ENCODE measurements at regions not wholly inside any gene's neighbourhood (a gene's known extent, or its start where the extent isn't known, plus 50 kb on each side); places are given as distances from the start of the nearest gene placed in this dataset.

DNA sequence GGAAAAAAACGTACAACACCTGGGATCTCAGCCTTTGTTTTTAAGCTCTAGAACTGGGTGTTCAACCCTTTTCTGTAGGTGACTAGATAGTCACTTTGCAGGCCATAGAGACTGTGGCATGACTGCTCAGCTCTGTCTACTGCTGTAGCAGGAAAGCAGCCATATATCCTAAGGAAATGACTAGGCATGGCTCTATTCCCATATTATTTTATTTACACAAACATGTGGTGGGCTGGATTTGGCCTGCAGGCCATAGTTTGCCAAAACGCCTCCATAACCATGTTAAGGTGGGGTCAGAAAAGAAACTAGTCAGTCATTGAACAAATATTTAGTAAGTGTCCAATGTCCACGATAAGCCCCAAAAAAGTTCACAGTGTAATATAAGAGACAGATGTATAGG, 452.5 kb downstream of the MCTP2 start:
- no peak for DNase-seq

DNA sequence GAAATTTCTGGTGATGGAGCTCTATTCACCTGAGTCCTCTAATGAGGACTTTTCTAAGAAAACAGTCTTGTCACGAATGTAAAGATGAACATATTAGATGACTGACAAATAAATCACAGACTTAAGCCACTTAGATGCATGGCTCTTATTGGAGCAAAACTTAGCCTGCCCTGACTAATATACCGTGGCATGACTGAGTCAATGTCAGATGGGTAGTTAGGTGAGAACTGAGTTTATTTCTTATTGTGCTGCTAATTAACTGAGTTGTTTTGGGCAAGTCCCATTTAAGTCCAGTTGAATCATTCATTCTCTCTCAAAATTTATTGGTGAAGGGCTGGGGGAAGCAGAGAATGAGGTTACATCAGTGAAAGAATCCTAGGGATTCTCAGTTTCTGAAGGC, 459.8 kb downstream of the MCTP2 start:
- no peak for DNase-seq

DNA sequence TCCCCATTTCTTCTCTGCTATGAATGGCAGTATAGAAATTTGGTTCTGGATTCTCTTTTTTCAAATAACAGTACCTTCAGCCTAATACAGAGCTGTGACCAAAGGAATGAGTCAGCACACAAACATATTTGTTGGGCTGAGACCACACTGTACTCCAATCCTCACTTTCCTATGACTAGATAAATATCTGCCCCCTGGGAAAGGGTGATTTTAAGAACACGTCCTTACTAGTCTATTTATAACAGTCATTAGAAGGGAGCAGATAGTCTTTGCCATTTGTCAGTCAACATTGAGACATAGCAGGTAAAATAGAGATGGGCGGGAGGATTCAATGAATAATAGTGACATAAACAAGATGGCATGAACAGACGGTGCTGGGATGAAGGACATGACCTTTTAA, 461.3 kb downstream of the MCTP2 start:
- DNase-seq, result no peak

DNA sequence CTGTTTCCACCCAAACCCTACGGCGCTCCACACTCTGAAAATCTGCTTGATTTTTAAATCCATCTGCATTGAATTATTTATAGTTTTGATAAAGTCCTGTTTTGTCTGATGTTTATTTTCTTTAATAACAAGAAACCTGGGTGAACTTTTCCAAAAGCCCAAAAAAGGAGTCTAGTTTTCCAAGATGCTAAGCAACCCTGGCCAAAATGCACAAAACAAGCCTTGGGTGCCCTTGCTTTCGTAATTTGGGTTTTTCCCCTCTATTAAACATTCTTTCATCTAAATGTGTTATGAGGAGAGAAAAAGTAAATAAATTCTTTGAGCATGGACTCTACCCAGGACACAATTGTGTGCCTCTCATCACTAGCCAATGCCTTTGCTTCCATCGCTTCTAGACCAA, 468.9 kb downstream of the MCTP2 start:
- DNase-seq, result no peak

DNA sequence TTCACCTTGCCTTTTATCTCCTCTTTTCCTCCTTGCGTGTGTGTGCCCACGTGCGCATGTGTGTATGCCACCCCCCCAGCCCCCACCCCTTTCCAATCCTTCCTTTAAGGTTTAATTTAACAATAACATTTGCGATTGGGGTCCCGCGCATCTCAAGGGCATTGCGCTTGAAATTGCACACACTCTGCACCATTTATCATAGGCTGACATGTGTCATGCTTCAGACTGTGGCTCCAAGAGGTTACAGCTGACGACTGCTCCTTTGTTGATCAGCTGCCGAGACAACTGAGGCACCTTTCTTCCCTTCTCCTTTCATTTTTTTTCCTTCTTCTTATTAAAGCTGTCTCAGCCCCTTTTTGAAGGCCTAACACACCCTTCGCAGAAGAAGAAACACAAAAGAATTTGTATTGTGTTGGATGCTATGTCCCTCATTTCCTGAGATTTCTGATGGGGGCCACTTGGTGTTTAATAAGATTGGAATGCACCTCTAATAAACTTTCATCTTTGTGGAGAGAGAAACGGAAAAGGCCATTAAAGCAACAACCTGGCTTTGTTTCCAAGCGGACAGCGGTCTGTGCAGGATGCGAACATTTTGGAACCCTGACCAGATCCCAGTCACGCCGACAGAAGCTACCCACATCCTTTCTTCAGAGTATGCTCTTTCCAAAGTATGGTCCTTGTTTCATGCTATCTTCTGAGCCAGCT, 470.1 kb downstream of the MCTP2 start:
- DNase-seq, result no peak

DNA sequence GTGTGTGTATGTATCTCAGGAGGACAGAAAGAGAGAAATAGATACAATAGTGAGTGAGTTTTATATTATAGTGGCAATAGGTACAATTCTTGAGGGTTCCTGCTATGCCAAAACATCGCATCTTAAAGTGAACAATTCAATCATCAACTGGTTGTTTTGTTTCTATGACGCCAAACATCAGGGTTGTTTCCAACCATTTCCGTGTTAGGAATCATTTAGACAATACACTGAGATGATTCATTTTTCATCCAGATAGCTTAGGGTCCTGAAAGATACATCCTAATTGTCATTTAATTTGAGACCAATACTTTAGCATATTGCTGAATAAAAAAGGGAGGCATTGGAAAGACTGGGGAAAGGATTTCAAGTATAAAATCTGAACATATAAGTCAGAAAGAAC, 472.2 kb downstream of the MCTP2 start:
- no peak for DNase-seq

DNA sequence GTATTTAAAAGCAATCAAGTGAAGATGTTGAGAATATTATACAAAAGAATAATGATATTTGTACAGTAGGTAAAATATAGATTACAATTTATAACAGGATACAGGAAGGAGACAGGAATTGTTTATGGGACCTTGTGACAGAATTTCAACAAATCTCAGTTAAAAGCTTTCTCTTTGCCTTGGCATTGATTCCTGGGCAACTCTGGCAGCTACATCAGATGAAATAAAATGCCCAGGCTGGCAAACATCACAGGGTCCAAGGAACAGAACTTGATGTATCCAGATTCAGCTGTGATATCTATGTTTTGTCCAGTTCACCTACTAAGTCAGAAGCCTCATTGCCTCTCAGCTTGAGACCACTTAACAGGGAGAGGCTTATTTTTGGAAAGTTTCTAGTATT, 473.1 kb downstream of the MCTP2 start:
- no peak for DNase-seq

DNA sequence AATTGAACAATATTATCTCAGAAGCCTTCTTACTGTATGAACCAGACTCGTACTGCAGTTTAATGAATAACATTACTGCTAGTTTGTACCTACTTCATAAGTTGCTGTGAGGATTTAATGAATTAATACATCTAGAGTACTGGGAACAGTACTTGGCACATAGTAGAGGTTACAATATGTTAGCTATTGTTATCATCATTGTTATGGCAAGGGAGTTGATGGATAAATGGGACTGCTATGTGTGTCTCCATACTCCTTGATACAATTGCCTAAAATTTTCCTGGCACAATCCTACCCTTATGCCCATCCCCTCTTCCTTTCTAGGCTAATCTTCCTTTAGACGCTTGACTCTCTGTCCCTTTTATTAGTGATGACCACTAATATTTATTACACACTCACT, 473.6 kb downstream of the MCTP2 start:
- DNase-seq, result no peak

DNA sequence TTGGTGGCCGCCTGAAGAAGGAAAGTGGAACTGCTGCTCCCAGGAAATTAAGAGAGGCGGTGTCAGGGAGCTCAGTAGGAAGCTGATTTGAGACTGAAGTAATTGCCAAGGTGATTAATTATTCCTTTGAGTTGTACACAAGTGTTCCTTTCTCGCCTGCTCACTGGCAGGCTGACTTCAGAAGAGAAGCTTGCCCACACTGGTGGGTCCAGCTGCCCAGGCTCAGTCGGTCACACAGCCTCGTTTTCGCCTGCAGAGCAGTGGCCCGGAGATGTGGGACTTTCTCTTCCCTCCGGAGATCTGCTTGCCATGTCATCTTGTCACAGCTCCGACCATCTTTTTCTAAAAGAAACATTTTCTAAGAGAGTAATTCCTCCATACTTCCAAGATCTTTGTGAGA, 478.0 kb downstream of the MCTP2 start:
- no peak for DNase-seq

DNA sequence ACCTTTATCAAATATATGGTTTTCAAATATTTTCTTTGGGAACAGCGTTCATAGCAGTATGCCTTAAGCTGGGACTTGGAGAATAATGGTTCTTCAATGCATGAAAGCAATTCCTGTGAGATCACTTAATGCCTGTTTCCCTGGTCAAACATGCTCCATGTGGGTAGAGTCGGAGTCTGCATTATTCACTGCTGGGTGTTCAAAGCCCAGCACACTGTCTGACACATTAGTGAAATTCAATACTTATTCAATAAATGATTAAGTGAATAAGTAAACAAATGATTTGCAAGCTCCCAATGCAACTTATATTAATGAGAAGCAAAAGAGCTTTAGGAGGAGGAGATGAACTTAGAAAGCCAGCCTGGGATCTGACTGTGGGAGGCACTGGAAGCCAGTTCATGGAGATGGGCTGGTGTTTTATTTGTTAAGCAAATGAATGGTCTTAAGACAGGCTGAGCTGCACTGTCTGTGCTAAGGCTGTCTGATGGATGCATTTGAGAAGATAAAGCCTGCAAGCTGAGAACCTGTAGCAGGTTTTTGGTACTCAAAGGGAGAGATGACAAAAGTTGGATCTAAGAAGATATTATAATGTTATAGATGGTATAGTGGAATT, 490.8 kb downstream of the MCTP2 start:
- no peak for DNase-seq

DNA sequence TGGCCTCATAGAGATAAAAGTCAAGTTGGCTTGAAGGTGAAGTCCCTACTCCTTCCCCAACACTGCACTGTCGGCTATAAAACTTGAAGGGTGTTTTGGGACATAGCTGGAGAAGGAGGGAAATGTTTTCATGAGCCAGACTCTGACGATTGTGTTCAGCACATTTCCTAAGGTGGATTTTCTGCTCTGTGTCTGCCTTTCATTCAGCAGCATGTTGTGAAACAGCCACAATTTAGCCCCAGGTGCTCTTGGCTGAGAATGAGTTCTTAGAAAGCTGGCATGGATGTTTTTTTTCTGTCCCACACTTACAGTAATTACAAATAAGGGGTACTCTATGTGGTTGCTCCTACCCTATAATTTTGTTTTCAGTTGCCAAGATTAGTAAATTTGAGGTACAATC, 492.4 kb downstream of the MCTP2 start:
- no peak for DNase-seq

DNA sequence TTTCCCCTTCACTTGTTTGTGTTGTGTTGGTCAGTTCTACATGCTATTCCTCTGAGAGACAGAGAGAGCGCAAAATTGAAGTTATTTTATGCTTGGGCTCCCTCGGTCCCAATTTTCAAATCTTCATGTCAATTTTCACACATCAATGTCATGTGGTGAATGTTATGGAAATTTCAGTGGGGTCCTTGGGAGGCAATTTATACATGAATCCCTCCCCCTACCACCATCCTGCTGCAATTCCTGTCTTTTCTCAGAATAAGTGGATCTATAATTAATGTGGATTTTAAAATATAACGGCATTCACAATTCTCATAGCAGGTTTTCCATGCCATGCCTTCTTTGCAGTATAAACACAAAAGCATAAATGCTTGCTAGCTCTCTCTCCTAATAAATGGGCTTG, 499.9 kb downstream of the MCTP2 start:
- DNase-seq, result no peak

DNA sequence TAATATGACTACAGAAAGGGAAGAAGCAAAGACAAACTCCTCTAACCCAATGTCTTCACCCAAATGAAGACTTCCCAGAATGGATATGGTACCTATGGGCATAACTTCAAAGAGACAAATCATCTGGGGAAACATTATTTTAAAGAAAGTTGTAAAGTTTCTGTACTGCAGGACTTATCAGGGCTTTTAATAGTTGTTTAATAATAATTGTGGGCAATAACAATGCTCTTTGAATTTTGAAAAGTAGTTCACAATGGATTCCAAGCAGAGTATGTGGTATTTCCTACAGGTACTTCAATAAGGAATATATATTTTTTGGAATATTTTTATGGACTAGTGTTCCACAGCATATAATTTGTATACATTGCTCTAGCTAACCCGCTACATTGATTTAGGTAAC, 503.1 kb downstream of the MCTP2 start:
- DNase-seq, result no peak

DNA sequence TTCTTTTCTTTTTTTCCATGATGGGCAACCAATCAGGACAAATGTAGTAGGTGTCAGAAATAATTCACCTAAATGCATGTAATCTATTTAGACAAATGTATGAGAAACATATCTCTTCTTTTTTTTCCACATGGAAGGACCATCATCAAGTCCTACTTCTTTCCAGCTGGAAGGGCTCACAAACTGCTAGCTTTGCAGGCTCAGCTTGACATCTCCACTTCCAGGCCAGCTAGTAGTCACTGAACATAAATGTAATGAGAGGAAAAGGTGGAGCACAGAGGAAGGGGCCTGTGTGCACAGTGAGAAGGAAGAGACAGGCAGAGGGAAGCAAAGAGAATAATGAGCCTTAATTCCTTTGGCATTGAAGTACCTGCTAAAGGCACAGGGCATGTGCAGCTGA, 504.9 kb downstream of the MCTP2 start:
- DNase-seq, result no peak

DNA sequence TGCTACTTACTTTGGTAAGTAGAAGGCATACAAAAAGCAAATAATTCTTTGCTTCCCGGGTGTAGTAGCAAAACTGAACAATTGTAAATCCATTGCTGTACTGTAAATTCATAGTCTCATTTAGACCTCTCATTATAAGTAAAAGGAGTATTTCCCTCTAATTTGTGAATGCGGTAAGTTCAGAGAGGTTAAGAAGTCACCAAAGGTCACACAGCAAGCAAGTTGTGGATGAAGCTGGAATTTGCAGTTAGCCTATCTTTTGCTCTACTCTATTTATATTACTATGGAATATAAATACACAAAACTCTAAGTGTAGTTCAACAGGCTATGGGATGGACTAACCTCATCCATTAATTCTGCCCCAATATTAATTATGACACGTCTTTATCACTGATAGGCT, 508.3 kb downstream of the MCTP2 start:
- DNase-seq, result no peak

DNA sequence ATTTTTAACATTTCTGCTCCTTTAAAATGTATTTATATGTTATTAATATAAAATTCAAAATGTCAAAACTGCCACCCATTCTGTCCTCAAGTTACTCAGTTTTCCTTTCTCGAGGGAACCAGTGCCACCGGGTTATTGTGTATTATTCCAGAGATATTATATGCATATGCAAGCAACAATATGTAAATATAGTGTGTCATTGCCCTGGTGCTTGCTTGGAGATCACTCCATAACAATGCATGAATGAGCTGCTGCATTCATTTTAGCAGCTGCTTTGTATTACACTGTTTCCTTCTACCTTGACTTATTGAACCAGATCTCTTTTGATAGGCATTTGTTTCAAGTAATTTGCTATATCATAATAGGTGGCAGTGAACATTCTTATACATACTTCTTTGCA, 509.1 kb downstream of the MCTP2 start:
- no peak for DNase-seq

DNA sequence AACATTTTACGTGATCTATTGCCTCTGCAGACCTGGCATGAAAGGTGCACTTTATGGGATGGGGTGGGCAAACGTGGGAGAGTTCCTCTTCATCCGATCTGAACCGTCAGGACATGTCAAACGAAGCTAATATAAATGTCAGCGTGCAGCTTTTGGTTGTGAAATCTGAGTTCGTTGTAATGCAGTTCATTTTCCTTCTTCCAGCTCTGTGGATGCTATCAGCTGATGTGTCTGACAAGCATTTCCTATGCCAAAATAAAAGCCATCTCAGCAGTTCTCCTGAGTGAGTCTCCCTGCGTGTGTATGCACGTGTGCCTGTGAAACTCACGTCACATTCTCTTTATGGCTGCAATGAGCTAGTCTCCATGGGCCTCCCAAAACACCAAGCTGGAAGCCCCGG, 512.3 kb downstream of the MCTP2 start:
- DNase-seq, result no peak

DNA sequence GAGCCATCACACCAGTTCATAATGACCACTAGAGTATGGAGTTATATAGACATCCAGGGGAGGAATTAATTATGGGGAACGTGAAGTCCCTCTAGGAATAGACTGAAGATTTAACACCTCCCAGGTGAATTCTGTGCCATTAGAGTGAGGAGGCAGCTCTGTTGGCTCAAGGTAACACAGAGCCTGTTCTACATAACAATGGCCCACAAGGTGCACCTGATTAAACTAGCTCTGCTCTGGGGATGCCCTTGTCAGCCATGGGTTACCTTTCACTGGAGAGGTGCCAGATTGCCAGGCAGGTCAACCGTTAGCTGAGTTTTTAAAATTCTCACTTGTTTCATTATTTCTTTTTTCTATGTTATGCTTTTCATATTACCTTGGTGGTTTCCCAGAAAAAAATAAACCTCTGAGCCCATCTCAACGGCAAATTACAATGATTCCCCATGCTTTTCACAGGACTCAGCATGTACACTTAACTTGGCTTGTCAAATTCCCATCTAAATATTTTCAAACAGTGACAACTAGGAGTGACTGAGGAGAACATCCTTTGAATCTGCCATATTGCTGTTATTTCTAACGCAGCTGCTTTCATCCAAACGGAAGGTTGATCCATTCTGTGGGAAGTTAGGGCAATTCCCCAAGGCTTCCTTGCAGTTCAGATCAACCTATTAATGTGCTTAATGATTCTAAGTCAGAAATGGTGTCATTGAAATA, 512.9 kb downstream of the MCTP2 start:
- DNase-seq, result no peak

DNA sequence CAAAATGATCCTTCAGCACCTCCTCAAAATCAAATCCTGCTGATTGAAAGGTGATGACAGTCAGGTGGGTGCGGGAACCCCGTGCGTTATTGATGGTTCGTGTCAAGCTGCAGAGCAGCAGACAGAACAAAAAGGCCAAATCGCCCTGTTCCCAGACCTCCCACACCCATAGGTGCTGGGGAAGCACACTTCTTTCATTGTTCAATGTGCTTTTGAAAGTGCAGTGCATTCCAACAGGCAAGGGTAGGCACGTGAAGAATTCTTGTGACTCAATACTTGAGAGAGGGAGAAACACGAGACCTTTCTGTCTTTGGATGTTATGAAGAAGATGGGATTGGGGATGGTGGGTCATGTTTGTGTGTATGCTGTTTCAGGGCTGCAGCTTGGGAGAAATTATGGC, 514.0 kb downstream of the MCTP2 start:
- DNase-seq, result no peak

DNA sequence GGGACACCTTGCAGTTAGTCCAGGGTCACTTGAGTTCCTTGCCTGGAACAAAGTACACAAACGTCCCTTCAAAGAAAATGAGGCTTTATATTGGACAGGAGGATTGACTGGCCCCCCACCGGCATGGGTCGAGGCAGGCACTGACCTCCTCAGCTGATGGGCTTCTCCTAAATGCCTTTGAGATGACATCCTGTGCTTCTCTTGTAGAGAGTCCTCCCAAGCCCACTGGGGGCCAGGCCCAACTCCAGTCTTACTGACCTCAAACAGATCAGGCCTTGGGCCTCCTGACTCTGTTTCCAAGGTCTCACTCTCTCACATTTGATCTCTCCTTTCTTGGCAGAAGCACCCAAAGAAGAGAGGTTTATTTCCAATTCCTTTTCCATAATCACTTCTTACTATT, 516.1 kb downstream of the MCTP2 start:
- no peak for DNase-seq

DNA sequence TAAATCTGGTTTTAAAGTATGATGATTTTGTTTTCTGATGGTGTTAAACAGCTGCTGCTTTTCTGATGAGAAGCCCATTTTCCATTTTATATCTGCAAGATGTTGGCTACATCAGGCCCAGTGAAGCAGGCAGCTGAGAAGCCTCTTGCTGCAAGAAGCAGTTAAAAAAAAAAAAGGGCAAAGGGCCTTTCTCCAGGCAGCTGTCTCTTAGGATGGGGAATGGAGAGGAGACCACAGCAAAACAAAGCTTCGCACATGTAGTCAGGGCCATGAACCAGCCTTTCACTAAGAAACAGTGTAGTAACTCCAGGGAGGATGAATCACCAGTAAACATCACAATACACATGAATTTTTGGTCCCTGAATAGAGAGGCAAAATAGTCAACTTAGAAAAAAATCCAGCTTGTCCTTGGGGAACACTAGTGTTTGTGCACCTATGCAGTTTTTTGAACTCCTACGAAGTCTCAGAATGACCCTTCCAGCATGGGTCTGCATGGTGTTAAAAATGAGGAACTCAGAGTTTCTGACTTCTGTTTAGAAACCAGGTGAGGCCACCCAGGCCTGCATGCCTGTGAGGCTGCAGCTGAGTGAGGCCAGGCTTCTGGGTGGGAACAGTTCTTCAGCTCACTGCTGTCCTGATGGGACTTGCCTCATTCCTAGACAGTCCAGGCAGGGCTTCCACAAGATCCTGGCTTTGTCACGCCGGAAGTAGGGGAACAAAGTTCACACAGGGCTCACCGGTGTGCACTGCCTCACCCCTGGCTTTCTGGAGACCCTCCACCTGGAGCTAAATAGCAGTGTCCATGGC, 518.7 kb downstream of the MCTP2 start:
- DNase-seq, result no peak

DNA sequence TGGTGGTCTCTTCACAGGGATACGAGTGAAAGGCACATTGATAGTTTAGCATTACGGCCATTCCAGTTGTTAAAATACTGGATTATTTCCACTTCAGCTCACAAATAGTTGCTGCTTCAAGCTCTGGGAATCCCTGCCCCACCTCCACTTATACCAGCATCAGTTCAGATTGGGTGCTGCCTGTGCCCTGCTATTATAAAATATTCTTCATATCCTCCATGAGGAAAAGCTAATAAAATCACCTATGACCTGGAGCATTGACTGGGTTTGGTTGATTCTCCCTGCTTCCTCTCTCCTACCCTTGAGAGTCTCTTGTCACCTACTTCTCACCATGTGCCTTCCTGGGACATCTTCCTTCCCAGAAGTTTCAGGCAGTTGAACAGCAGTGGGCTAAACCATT, 529.0 kb downstream of the MCTP2 start:
- DNase-seq, result no peak

DNA sequence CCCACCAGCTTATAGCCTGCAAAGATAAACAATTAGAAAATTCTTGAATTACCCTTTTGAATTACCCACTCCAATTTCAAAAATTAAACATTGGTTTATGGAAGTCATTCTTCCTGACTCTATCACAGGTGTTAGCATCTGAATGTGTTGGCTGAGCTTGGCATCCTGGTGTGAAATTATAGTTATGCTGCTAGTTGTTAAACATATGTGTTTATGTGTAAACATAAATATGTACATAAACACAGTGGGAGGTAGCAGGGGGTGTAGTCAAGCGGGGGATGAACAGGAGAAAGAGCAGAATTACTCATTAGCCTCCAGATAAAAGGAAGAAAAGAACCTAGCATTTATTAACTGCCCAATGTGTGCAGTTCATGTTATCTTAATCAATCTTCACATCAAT, 530.2 kb downstream of the MCTP2 start:
- no peak for DNase-seq

DNA sequence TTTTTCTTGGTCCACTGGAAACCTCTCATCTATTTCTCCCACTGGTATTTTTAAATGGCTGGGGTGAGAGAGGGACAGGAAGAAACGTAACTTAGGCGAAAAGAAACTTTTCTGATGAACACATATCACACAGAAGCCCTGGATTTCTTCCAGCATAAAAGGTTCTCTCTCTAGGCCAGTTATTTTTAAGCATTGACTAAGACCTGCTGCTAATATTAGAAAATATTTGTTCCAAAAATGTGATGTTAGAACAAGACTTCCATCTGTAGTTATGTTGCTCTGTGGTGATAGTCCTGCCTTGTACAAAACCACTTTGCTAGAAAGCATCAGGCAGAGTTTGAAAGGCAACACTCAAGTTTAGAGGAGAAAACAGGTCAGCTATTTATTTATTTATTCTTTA, 537.7 kb downstream of the MCTP2 start:
- no peak for DNase-seq
